ENCODE measurements at regions not wholly inside any gene's neighbourhood (a gene's known extent, or its start where the extent isn't known, plus 50 kb on each side); places are given as distances from the start of the nearest gene placed in this dataset.

GRCh38 chr2:236719192-236719635 lies 149.6 kb downstream of the ACKR3 start:
- no peak for DNase-seq

GRCh38 chr2:236720974-236721540 lies 151.4 kb downstream of the ACKR3 start:
- no peak for DNase-seq

- no peak for DNase-seq
Measured at GRCh38 chr2:236724200-236724599, 154.6 kb downstream of the ACKR3 start.

- DNase-seq, result no peak
Measured at GRCh38 chr2:236726701-236727450, 157.3 kb downstream of the ACKR3 start.

GRCh38 chr2:236728916-236729670 lies 159.5 kb downstream of the ACKR3 start:
- no peak for DNase-seq

- DNase-seq, result no peak
Measured at GRCh38 chr2:236730393-236730792, 160.8 kb downstream of the ACKR3 start.

- DNase-seq, result no peak
Measured at GRCh38 chr2:236731767-236732580, 162.3 kb downstream of the ACKR3 start.

GRCh38 chr2:236733156-236733555 lies 163.5 kb downstream of the ACKR3 start:
- DNase-seq, result no peak

- DNase-seq, result no peak
Measured at GRCh38 chr2:236735825-236736238, 166.2 kb downstream of the ACKR3 start.

- DNase-seq, result no peak
Measured at GRCh38 chr2:236738030-236738429, 168.4 kb downstream of the ACKR3 start.

- no peak for DNase-seq
Measured at GRCh38 chr2:236738896-236739295, 169.3 kb downstream of the ACKR3 start.

GRCh38 chr2:236739663-236740062 lies 170.0 kb downstream of the ACKR3 start:
- DNase-seq, result no peak

- no peak for DNase-seq
Measured at GRCh38 chr2:236740506-236740905, 170.9 kb downstream of the ACKR3 start.

- DNase-seq, result no peak
Measured at GRCh38 chr2:236743039-236743920, 173.7 kb downstream of the ACKR3 start.

- DNase-seq, result no peak
Measured at GRCh38 chr2:236743921-236744280, 174.3 kb downstream of the ACKR3 start.

GRCh38 chr2:236744281-236744705 lies 174.7 kb downstream of the ACKR3 start:
- no peak for DNase-seq

GRCh38 chr2:236744716-236745115 lies 175.1 kb downstream of the ACKR3 start:
- no peak for DNase-seq

- DNase-seq, result no peak
Measured at GRCh38 chr2:236745420-236746210, 176.0 kb downstream of the ACKR3 start.

GRCh38 chr2:236746833-236747232 lies 177.2 kb downstream of the ACKR3 start:
- DNase-seq, result no peak

- no peak for DNase-seq
Measured at GRCh38 chr2:236747426-236747825, 177.8 kb downstream of the ACKR3 start.

GRCh38 chr2:236747925-236748324 lies 178.3 kb downstream of the ACKR3 start:
- no peak for DNase-seq
